Activated naive CD4-positive, alpha-beta T cell treated with anti-CD3 and anti-CD28 coated beads, Interleukin-2, amount 50 U/mL, for 72 hours (primary cell): ENCODE measurements at regions not wholly inside any gene's neighbourhood (a gene's known extent, or its start where the extent isn't known, plus 50 kb on each side); places are given as distances from the start of the nearest gene placed in this dataset.

Experiments
- ATAC-seq, 2 donors: fragments of 150-1000 bp; cut with Tn5 transposase; 2 replicates each; pipeline ENCODE4 v1.10.0; 2021; ENCODE audit warnings: mild to moderate bottlenecking in 2 of 2, moderate library complexity in 2 of 2
- DNase-seq, 2 donors: peaks; one replicate each; pipeline ENCODE4 v3.0.0; 2021 to 2022; ENCODE audit warnings: low spot score in 2 of 2
- H3K27ac Mint-ChIP-seq, 2 donors: one replicate each; pipeline ENCODE4 v1.8.0; 2022; ENCODE audit warnings: mild to moderate bottlenecking in 2 of 2, mixed read lengths in 2 of 2
- H3K36me3 Mint-ChIP-seq, 2 donors: one replicate each; pipeline ENCODE4 v1.8.0; 2022; ENCODE audit warnings: mixed read lengths in 2 of 2
- H3K9me3 Mint-ChIP-seq, 2 donors: one replicate each; pipeline ENCODE4 v1.8.0; 2022; ENCODE audit warnings: mixed read lengths in 2 of 2

DNA sequence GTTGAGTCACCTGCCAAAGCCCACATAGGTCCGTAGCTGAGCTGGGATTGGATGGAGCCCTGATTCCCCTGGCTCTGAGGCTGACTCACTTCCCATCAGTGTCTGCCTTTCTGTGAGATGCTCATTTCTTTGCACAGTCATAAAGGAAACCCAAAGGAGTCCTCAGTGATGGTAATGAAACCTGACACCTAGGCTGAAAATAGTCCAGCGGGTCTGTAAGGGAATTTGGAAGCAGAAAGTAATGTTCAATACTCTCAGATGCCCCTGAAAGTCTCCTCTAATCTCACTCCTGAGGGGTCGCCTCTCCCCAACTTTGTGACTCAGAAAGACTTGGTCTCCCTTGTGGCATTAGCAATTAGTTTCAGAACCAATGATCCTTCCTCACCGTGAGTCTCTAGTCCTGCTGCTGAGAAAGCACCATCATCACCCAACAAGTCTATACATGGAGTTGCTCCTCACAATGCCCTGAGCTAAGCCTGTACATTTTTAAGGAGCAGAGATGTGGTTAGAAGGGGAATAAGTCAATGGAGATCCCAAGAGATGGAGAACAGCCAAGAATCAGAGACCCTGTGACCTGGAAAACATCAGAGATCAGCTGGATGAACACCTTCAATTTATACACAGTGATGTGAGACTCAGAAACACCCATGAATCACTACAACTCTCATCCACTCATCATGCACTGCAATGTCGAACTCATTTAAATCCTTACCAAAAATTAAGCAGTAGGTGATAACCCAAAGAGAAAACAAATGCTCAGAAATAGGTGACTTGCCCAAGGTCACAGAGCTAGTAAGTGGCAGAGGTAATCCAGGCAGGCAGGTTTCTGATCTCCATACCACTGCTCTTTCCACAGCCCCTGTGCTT lies 219.0 kb upstream of the CPEB2 start:
- peak; percentile 66 to 68 for DNase-seq
- ATAC-seq: peak; percentile 94
- H3K36me3 Mint-ChIP-seq: peaks cover 6 to 45% of the 10 kb centered on the region in 2 donors
- peak overlapping the region; percentile 38 to 83 for H3K27ac Mint-ChIP-seq
- peaks cover 10 to 25% of the 10 kb centered on the region in 2 donors for H3K9me3 Mint-ChIP-seq

- ATAC-seq (no peak), DNase-seq (no peak)
- peaks cover 14 to 72% of the 10 kb centered on the region in 2 donors for H3K36me3 Mint-ChIP-seq
- H3K27ac Mint-ChIP-seq: no peak overlapping the region
- H3K9me3 Mint-ChIP-seq: peaks cover 12 to 26% of the 10 kb centered on the region in 2 donors
These were observed 215.1 kb upstream of the CPEB2 start for GRCh38 chr4:14787221-14787620.

- Mint-ChIP-seq H3K36me3 (peaks cover 14 to 70% of the 10 kb centered on the region in 2 donors), H3K27ac (no peak overlapping the region), H3K9me3 (peaks cover 11 to 25% of the 10 kb centered on the region in 2 donors)
- no peak for DNase-seq
- ATAC-seq: no peak
These were observed 214.4 kb upstream of the CPEB2 start for GRCh38 chr4:14787894-14788293.

DNA sequence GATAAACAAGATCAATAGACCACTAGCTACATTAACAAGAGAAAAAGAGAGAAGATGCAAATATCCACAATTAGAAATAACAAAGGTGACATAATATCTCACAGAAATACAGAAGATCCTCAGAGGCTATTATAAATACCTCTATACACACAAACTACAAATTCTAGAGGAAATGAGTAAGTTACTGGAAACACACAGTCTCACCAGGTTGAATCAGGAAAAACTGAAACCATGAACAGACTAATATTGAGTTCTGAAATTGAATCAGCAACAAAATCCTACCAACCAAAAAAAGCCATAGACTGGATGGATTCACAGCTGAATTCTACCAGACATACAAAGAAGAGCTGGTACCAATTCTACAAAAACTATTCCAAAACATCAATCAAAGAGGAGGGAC lies 211.8 kb upstream of the CPEB2 start:
- Mint-ChIP-seq H3K9me3 (peaks cover 25 to 38% of the 10 kb centered on the region in 2 donors), H3K36me3 (peaks cover 22 to 78% of the 10 kb centered on the region in 2 donors), H3K27ac (peak overlapping the region in 1 of 2 donors; percentile 31)
- DNase-seq (no peak), ATAC-seq (peak; percentile 60 to 90)

GRCh38 chr4:14792702-14793227 lies 209.5 kb upstream of the CPEB2 start:
- peaks cover 33 to 52% of the 10 kb centered on the region in 2 donors for H3K9me3 Mint-ChIP-seq
- H3K27ac Mint-ChIP-seq: no peak overlapping the region
- DNase-seq: no peak
- ATAC-seq: no peak
- H3K36me3 Mint-ChIP-seq: peaks cover 21 to 89% of the 10 kb centered on the region in 2 donors

- no peak overlapping the region for H3K27ac Mint-ChIP-seq
- no peak for DNase-seq
- H3K36me3 Mint-ChIP-seq: peaks cover 24 to 28% of the 10 kb centered on the region in 2 donors
- ATAC-seq: no peak
- H3K9me3 Mint-ChIP-seq: peaks cover 16 to 17% of the 10 kb centered on the region in 2 donors
These were observed 201.3 kb upstream of the CPEB2 start for GRCh38 chr4:14800977-14801376.

- no peak overlapping the region for H3K27ac Mint-ChIP-seq
- H3K36me3 Mint-ChIP-seq: peaks cover 19 to 24% of the 10 kb centered on the region in 2 donors
- H3K9me3 Mint-ChIP-seq: peaks cover 9 to 12% of the 10 kb centered on the region in 2 donors
- DNase-seq (no peak), ATAC-seq (no peak)
These were observed 199.7 kb upstream of the CPEB2 start for GRCh38 chr4:14802596-14802995.

DNA sequence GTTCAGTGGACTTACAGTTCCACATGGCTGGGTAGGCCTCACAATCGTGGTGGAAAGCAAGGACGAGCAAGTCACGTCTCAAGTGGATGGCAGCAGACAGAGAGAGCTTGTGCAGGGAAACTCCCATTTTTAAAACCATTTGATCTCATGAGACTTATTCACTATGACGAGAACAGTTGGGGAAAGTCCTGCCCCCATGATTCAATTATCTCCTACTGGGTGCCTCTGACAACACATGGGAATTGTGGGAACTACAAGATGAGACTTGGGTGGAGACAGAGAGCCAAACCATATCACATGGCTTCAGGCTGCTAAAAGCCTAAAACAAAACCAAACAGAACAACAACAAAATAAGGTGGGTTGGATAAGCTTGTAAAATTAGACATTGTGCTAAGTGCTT lies 194.4 kb upstream of the CPEB2 start:
- DNase-seq (no peak), ATAC-seq (peak in 1 of 2 donors; percentile 26)
- Mint-ChIP-seq H3K9me3 (peaks cover 0 to 12% of the 10 kb centered on the region in 2 donors), H3K36me3 (peaks cover 0 to 7% of the 10 kb centered on the region in 2 donors), H3K27ac (no peak overlapping the region)

- Mint-ChIP-seq H3K36me3 (peaks cover 0 to 7% of the 10 kb centered on the region in 2 donors), H3K9me3 (peaks cover 0 to 12% of the 10 kb centered on the region in 2 donors), H3K27ac (no peak overlapping the region)
- DNase-seq (no peak), ATAC-seq (no peak)
These were observed 193.1 kb upstream of the CPEB2 start for GRCh38 chr4:14809203-14809602.

GRCh38 chr4:14810121-14810520 lies 192.2 kb upstream of the CPEB2 start:
- DNase-seq: no peak
- Mint-ChIP-seq H3K27ac (no peak overlapping the region), H3K9me3 (peaks cover 0 to 12% of the 10 kb centered on the region in 2 donors), H3K36me3 (peaks cover 0 to 7% of the 10 kb centered on the region in 2 donors)
- no peak for ATAC-seq

DNA sequence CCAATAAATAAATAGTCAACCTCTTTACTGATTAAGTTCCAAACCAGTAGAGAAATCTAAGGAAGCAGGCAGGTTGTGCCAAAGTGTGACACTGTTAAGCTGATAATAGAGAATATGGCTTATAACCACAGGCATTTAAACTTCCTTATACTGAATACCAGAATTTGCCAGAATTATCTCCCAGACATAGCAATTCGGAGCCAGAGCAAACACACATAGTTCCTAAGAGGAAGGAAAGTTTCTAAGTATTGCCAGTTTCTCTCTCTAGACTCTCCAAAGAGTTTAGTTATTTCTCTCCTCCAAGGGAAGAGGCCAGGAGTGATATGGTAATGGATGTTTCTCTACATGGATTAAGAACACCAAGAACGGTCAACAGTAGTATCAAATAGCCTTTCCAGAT lies 191.7 kb upstream of the CPEB2 start:
- Mint-ChIP-seq H3K27ac (no peak overlapping the region), H3K9me3 (peaks cover 0 to 12% of the 10 kb centered on the region in 2 donors), H3K36me3 (peaks cover 0 to 7% of the 10 kb centered on the region in 2 donors)
- ATAC-seq (no peak), DNase-seq (no peak)

GRCh38 chr4:14812101-14812500 lies 190.2 kb upstream of the CPEB2 start:
- Mint-ChIP-seq H3K9me3 (peaks cover 0 to 12% of the 10 kb centered on the region in 2 donors), H3K27ac (no peak overlapping the region), H3K36me3 (peaks cover 0 to 7% of the 10 kb centered on the region in 2 donors)
- DNase-seq (no peak), ATAC-seq (no peak)

DNA sequence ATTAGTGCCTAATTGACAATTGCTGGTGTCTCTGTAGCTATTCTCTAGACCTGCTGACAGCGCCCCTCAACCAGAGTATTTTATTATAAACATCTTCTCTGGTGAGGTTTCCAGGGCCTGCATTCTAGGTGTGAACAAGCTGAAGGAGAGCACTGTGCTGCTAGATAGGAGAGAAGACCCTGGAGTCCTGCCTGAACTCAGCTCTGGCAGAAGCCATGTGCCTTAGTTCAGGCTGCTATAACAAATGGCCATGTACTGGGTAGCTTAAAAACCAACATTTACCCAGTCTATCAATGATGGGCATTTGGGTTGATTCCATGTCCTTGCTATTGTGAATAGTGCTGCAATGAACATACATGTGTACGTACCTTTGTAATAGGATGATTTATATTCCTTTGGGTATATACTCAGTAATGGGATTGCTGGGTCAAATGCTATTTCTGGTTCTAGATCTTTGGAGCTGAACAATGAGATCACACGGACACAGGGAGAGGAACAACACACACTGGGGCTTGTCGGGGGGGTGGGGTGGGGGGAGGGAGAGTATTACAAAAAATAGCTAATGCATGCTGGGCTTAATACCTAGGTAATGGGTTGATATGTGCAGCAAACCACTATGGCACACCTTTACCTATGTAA lies 185.5 kb upstream of the CPEB2 start:
- DNase-seq: no peak
- Mint-ChIP-seq H3K36me3 (no peaks in the 10 kb centered on the region), H3K9me3 (peaks cover 0 to 7% of the 10 kb centered on the region in 2 donors), H3K27ac (no peak overlapping the region)
- ATAC-seq: no peak

DNA sequence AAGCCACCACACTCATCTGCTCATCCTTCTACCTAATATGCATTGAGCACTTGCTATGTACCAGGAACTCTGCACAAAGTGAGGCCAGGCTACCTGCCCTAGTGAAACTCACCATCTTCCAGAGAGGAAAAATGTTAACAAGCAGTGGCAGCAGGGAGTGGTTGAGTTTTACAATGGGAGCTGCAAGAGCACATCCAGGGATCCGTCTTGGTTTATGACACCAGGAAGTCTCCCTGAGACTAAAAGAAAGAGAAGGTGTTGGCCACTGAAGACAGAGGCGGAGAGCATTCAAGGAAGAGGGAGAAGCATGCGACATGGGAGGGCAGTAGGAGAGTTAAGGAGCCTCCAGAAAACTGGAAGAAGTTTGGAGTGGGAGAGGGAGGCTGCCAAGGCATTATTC lies 178.1 kb upstream of the CPEB2 start:
- ATAC-seq (no peak), DNase-seq (no peak)
- Mint-ChIP-seq H3K27ac (peak overlapping the region in 1 of 2 donors; percentile 11), H3K9me3 (peaks cover 0 to 15% of the 10 kb centered on the region in 2 donors), H3K36me3 (no peaks in the 10 kb centered on the region)

DNA sequence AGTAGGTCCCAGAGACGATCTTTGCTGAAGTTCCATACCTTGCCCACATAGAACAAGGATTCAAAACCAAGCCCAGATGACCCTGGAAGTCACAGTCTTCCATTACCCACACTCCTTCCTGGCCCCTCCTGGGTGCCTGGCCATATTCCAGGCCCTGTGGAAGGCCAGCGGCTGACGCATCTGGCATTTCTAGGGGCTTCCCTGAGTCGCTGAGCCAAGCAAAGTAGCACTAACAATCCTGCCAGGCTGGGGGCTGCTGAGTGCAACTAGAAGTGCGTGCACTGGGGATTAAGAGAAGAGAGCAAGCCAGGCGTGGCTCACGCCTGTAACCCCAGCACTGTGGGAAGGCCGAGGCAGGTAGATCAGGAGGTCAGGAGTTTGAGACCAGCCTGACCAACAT lies 175.2 kb upstream of the CPEB2 start:
- ATAC-seq (no peak), DNase-seq (no peak)
- peaks cover 0 to 7% of the 10 kb centered on the region in 2 donors for H3K9me3 Mint-ChIP-seq
- H3K36me3 Mint-ChIP-seq: no peaks in the 10 kb centered on the region
- no peak overlapping the region for H3K27ac Mint-ChIP-seq

GRCh38 chr4:14829795-14830194 lies 172.5 kb upstream of the CPEB2 start:
- ATAC-seq (no peak), DNase-seq (no peak)
- Mint-ChIP-seq H3K27ac (no peak overlapping the region), H3K9me3 (no peaks in the 10 kb centered on the region), H3K36me3 (no peaks in the 10 kb centered on the region)

DNA sequence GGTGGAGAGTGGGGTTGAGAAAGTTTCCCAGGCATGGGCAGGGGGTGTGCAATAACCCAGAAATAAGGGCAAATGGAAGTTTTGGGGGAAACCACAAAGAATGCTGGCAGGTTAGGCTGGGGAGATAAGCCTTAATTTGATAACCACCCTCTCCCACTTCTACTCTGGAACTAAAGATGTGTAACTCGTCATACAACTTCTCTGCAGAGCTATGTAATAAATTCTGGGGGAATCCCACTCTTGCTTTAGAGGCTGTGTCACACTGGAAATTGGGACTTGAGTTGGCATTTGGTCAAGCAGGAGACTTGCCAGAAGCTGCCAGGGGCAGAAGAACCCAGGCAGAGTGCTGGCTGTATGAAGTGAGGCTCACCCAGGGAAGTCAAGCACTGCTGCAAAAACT lies 170.9 kb upstream of the CPEB2 start:
- Mint-ChIP-seq H3K36me3 (no peaks in the 10 kb centered on the region), H3K9me3 (no peaks in the 10 kb centered on the region), H3K27ac (no peak overlapping the region)
- DNase-seq: no peak
- no peak for ATAC-seq
